Hematopoietic multipotent progenitor cell treated with erythropoietin and hydrocortisone succinate and interleukin-3 and kit ligand, for 15 days (in vitro differentiated cells): ENCODE measurements at regions not wholly inside any gene's neighbourhood (a gene's known extent, or its start where the extent isn't known, plus 50 kb on each side); places are given as distances from the start of the nearest gene placed in this dataset.
"Not testable (repeated sequence)": the region's sequence is repeated elsewhere in the genome, so short reads cannot be mapped to it uniquely, and the experiment has no call there.

Source experiments
- DNase-seq: peaks from one replicate; pipeline ENCODE4 v3.0.0-alpha.2; 2015; ENCODE audit warnings: low spot score

- no peak for DNase-seq
Measured at GRCh38 chr21:17044696-17045095, 468.1 kb upstream of the CXADR start.

GRCh38 chr21:17045214-17045853, 467.5 kb upstream of the CXADR start:
- DNase-seq, result no peak

- no peak for DNase-seq
Measured at GRCh38 chr21:17048974-17049373, 463.9 kb upstream of the CXADR start.

- DNase-seq, result no peak
Measured at GRCh38 chr21:17050156-17050555, 462.7 kb upstream of the CXADR start.

GRCh38 chr21:17050646-17051045, 462.2 kb upstream of the CXADR start:
- DNase-seq, result no peak

GRCh38 chr21:17051054-17051453, 461.8 kb upstream of the CXADR start:
- DNase-seq, result no peak

GRCh38 chr21:17053321-17053720, 459.5 kb upstream of the CXADR start:
- no peak for DNase-seq

GRCh38 chr21:17059936-17060335, 452.9 kb upstream of the CXADR start:
- no peak for DNase-seq

- no peak for DNase-seq
Measured at GRCh38 chr21:17066006-17066405, 446.8 kb upstream of the CXADR start.

- DNase-seq, result no peak
Measured at GRCh38 chr21:17071093-17071492, 441.8 kb upstream of the CXADR start.

GRCh38 chr21:17081193-17081592, 431.6 kb upstream of the CXADR start:
- no peak for DNase-seq

- DNase-seq, result no peak
Measured at GRCh38 chr21:17082843-17083483, 429.9 kb upstream of the CXADR start.

- no peak for DNase-seq
Measured at GRCh38 chr21:17085707-17086106, 427.1 kb upstream of the CXADR start.

- no peak for DNase-seq
Measured at GRCh38 chr21:17088500-17088899, 424.3 kb upstream of the CXADR start.

- no peak for DNase-seq
Measured at GRCh38 chr21:17089091-17089491, 423.8 kb upstream of the CXADR start.

GRCh38 chr21:17101696-17102095, 411.1 kb upstream of the CXADR start:
- DNase-seq, result no peak

- DNase-seq, result no peak
Measured at GRCh38 chr21:17105932-17106331, 406.9 kb upstream of the CXADR start.

GRCh38 chr21:17114045-17114444, 398.8 kb upstream of the CXADR start:
- no peak for DNase-seq

GRCh38 chr21:17118638-17119384, 394.0 kb upstream of the CXADR start:
- DNase-seq, result no peak

GRCh38 chr21:17119466-17120297, 393.2 kb upstream of the CXADR start:
- DNase-seq, result no peak

GRCh38 chr21:17127395-17127794, 385.4 kb upstream of the CXADR start:
- not testable (repeated sequence) for DNase-seq

GRCh38 chr21:17128132-17128531, 384.7 kb upstream of the CXADR start:
- no peak for DNase-seq
